Activated CD4-positive, alpha-beta memory T cell treated with anti-CD3 and anti-CD28 coated beads for 36 hours (primary cell): ENCODE measurements at regions not wholly inside any gene's neighbourhood (a gene's known extent, or its start where the extent isn't known, plus 50 kb on each side); places are given as distances from the start of the nearest gene placed in this dataset.

ENCODE experiments used
- CTCF ChIA-PET: fragments of 350-600 bp; sonication (Branson Sonifier 250); formaldehyde crosslinking; loops from one replicate; lab custom pipeline; 2021; ENCODE audit warnings: antibody characterized with exemption, inconsistent platforms; lab: Charles Lee
- POLR2A ChIA-PET: fragments of 350-600 bp; sonication (Branson Sonifier 250); formaldehyde crosslinking; loops from one replicate; lab custom pipeline; 2021; ENCODE audit warnings: antibody characterized with exemption; lab: Charles Lee
- DNase-seq: peaks from one replicate; pipeline ENCODE4 v3.0.0-alpha.2; 2020
- H3K27ac Mint-ChIP-seq: one replicate; pipeline ENCODE4 v1.8.0; 2021; ENCODE audit warnings: mixed read lengths
- H3K27me3 Mint-ChIP-seq: one replicate; pipeline ENCODE4 v1.8.0; 2021; ENCODE audit warnings: mixed read lengths
- H3K36me3 Mint-ChIP-seq: one replicate; pipeline ENCODE4 v1.8.0; 2021; ENCODE audit warnings: mixed read lengths
- H3K4me1 Mint-ChIP-seq: one replicate; pipeline ENCODE4 v1.8.0; 2021; ENCODE audit warnings: low read depth, mixed read lengths
- H3K4me3 Mint-ChIP-seq: one replicate; pipeline ENCODE4 v1.8.0; 2021; ENCODE audit warnings: mild to moderate bottlenecking, mixed read lengths
- H3K9me3 Mint-ChIP-seq: one replicate; pipeline ENCODE4 v1.8.0; 2021; ENCODE audit warnings: mixed read lengths
- intact Hi-C: fragments of 100-400 bp; cut with micrococcal nuclease; formaldehyde crosslinking; loops from one replicate; pipeline ENCODE4 v1.15.1; 2023

- CTCF ChIA-PET: no interaction called here
- no peaks in the 10 kb centered on the region for H3K27me3 Mint-ChIP-seq
- POLR2A ChIA-PET: no interaction called here
- H3K36me3 Mint-ChIP-seq: peaks cover 5% of the 10 kb centered on the region
- H3K27ac Mint-ChIP-seq: no peak overlapping the region
- intact Hi-C loops: no loop called here
- H3K4me3 Mint-ChIP-seq: no peak overlapping the region
- H3K4me1 Mint-ChIP-seq: no peaks in the 10 kb centered on the region
- DNase-seq: no peak
- peaks cover 21% of the 10 kb centered on the region for H3K9me3 Mint-ChIP-seq
These were observed 142.8 kb downstream of the RASEF start for GRCh38 chr9:82920154-82920553.

GRCh38 chr9:82922686-82923085 lies 140.3 kb downstream of the RASEF start:
- ChIA-PET CTCF (no interaction called here), POLR2A (no interaction called here)
- H3K36me3 Mint-ChIP-seq: no peaks in the 10 kb centered on the region
- no peaks in the 10 kb centered on the region for H3K4me1 Mint-ChIP-seq
- no peaks in the 10 kb centered on the region for H3K9me3 Mint-ChIP-seq
- no peak overlapping the region for H3K27ac Mint-ChIP-seq
- intact Hi-C loops: no loop called here
- no peak overlapping the region for H3K4me3 Mint-ChIP-seq
- no peaks in the 10 kb centered on the region for H3K27me3 Mint-ChIP-seq
- DNase-seq: no peak

GRCh38 chr9:82923092-82923911 lies 139.6 kb downstream of the RASEF start:
- intact Hi-C loops: no loop called here
- Mint-ChIP-seq H3K36me3 (no peaks in the 10 kb centered on the region), H3K4me1 (no peaks in the 10 kb centered on the region), H3K4me3 (no peak overlapping the region), H3K27ac (no peak overlapping the region), H3K9me3 (no peaks in the 10 kb centered on the region), H3K27me3 (no peaks in the 10 kb centered on the region)
- DNase-seq: no peak
- ChIA-PET POLR2A (no interaction called here), CTCF (no interaction called here)

- Mint-ChIP-seq H3K36me3 (no peaks in the 10 kb centered on the region), H3K27ac (no peak overlapping the region), H3K27me3 (no peaks in the 10 kb centered on the region), H3K9me3 (no peaks in the 10 kb centered on the region), H3K4me1 (no peaks in the 10 kb centered on the region), H3K4me3 (no peak overlapping the region)
- DNase-seq: no peak
- intact Hi-C loops: no loop called here
- ChIA-PET CTCF (no interaction called here), POLR2A (no interaction called here)
These were observed 138.9 kb downstream of the RASEF start for GRCh38 chr9:82923912-82924605.
